DMS114 treated with DMSO at 0.1 percent for 48 hours (cell line): ENCODE measurements at regions not wholly inside any gene's neighbourhood (a gene's known extent, or its start where the extent isn't known, plus 50 kb on each side); places are given as distances from the start of the nearest gene placed in this dataset.

Experiments
- DNase-seq: peaks from one replicate; lab custom pipeline; 2025; ENCODE audit not compliant: unreplicated experiment; lab: John Stamatoyannopoulos, UW

DNA sequence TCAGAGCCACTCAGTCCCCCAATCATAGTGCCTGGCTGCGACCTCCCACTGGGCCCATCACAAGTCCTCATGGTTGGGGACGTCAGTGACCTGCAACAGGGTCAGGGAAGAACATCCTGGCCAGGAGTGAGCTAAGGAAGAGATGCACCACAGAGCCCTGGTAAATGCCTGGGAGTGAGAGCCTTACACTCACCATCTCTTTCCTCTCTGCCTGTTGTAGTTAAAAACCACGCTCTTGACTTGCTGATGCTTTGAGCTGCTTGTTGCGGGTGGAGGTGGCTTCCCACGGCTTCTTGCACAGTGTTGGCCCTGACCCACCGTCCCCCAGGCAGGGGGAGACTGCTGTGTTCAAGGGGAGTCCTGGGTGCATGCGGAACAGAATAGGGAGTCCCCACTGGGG, 91.1 kb upstream of the RGMA start:
- no peak for DNase-seq

DNA sequence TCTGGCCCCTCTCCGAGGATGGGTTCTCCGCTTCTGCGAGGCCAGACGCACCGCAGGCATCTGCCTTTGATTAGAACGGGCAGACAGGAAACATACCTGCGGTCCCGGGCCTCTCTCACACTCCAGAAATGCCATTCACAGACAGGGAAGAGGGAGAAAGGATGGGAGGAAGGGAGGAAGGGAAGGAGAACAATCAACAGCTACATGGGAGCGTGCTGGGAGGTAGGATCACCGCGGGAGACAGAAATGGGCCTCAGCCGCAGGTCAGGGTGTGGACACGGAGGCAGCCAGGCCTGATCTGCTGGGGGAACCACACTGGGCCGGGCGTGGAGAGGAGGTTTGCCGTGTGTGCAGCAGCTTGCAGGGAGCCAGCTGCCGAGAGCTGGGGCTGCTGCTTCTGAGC, 90.7 kb upstream of the RGMA start:
- DNase-seq, result no peak

DNA sequence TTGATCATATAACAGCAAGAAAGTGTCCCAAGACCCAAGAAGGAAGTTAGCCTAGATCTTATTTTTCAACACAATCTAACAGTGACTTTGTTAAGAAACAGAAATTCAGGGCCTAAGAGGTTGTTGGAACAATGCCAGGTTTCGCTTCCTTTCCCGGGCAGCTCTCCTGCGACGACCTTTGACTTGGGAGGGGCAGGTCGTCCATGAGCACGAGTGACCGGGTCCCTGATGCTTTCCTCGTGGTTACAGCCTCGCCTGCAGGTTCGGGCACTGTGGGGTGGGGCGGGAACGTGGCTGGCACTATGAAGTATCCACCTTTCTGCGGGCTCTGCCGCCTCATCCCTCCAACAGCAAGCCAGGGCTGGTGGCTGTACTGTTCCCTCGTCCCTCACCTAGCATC, 90.1 kb upstream of the RGMA start:
- DNase-seq, result no peak

DNA sequence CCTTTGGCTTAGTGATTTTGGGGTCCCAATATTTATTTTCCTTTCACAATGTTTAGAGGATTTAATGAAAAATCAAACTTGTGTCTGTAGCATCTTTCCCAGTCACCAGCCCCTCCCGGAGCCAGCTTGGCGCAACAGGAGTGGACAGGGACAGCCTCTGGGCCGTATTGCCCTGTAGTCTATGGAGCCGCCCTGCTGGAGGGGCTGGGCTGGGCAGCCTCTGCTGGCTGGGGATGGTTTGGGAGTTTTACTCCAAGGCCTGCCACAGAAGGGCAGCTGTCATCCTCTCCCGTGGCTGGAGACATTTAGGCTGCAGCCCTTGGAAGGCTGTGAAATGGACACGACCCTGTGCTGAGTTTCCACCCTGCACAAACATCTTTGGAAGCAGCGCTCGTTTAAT, 89.4 kb upstream of the RGMA start:
- no peak for DNase-seq

DNA sequence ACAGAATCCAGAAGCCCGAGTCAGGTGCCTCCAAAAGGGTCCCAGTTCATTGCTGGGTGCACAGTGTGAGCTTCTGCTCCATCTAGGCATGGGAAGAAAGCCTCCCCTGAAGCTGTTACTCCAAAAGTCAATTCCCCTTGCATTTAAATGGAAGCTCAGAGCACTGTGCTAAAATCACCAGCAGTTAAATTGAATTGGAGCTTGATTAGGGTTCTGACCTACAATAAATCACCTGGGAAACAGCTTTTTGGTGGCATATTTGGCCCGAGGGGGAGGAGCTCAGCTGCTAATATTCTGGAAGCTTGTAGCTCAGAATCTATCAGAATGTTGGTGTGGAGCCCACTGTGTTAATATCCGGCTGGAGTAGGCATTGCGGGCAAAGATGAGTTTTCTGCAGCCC, 87.1 kb upstream of the RGMA start:
- DNase-seq, result no peak

DNA sequence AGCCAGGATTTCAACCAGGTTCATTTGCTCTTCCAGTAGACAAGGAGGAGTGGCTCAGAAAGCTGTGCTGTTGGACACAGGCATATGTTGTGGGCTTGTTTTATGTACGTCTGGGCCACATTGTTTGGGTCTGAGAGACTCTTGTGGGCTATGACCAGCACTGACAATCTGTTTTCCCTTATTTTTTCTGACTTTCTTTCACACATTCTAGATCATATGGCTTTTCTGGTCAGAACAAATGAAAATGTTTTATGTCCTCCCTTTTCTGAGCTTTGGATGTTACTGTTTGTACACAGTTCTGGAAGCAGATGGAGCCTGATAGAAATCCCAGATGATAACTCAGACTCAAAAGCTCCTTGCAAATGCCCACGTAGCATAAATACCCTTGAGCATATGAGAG, 85.8 kb upstream of the RGMA start:
- DNase-seq, result no peak

DNA sequence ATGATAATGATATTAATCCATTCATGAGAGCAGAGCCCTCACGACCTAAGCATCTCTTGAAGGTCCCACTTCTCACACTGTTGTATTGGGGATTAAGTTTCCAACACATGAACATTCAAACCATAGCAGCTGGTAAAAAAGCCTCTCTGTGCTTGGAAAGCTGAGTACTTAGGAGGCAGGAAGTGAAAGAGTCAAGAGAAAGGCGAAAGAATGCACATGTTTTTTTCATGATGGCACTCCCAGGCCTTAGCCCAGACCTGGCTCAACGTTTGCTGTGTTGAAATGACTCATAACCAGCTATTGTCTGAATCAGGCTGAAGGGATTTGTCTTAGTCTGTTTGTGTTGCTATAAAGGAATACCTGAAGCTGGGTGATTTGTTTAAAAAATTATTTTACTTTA, 84.4 kb upstream of the RGMA start:
- DNase-seq, result no peak

DNA sequence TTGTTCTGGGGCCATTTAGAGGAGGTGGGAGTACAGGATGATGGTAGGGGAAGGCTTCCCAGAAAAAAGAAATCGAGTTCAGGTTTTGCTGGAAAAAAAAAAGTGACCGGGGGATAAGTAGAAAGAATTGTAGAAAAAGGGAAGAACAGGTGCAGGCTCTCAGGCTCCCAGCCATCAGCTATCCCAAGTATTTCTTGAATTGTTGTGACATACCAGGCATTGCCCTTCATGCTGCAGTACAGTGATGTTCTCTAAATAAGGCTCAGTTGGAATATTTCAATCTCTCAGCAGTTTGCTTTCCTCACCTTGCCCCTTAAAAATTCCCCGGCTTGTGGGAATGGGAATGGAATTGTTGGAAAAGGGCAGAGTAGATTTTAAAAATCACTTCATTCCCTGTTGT, 82.5 kb upstream of the RGMA start:
- DNase-seq, result no peak

DNA sequence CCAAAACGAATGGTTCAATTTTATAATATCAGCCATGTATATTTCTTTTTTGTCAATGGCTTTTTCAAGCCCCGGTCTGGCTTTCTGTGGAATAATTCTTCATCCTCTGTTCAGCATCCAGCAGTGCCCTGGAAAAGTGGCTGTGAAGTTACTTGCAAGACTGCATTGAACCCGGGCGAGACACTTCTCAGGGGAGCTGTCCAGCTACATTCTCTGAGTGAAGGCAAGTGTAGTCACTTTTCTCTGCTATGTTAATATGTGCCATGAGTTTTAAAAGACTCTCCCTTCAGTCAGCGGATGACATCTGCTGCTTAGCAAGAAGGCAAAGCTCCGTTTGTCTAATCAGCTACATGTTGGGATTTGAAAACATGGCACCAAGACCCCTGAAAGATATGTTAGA, 81.3 kb upstream of the RGMA start:
- no peak for DNase-seq

DNA sequence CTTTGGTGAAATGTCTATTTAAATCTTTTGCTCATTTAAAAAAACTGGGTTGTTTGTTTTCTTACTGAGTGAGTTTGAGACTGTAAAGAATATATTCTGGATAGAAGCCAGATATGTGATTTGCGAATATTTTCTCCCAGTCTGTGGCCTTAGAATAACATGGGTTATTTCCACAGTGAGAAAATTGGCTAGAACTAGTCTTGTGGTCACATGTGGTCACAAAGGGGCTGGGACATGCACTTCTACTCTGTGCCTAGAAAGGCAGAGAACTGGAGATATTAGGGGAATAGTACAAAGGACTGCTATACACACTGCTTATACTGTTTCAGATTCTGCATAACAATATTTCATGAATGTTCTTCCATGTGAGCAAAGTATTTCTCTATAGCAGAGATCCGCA, 79.9 kb upstream of the RGMA start:
- DNase-seq, result no peak

DNA sequence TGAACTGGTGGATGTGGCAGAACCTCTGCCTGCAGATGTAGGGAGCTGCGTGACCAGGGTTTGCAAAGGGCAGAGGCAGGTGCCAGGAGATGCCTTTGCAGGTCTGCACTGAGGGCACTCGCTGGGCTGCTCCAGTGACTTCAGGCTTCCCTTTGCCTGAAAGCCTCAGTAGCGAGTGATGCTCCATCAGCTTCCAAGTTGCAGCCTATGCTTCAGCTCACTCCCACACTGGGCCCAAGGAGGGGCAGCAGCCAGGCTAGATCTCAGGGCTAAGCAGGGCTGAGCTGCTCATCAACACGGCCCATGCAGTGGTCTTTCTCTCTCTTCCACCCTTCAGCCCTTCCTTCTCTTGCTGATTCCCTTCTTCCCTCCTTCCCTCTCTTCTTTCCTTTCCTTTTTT, 78.3 kb upstream of the RGMA start:
- no peak for DNase-seq

DNA sequence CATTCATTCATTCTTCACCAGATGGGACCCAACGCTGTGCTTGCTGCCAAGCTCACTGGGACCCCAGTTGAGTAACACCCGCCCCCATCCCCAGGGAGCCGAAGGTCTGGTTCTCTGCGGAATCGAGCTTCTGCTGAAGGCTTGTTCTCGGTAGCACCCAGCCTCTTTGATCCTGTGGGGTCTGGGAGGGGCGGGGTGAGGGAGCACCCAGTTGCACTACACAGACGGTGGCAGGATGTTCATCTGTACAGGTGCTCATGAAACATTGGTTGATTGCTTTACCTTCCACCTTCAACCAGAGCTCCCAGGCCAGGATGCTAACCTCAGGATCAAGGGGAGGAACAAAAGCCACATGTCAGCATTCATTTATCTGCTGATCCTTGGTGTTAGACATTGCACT, 77.7 kb upstream of the RGMA start:
- DNase-seq, result no peak

DNA sequence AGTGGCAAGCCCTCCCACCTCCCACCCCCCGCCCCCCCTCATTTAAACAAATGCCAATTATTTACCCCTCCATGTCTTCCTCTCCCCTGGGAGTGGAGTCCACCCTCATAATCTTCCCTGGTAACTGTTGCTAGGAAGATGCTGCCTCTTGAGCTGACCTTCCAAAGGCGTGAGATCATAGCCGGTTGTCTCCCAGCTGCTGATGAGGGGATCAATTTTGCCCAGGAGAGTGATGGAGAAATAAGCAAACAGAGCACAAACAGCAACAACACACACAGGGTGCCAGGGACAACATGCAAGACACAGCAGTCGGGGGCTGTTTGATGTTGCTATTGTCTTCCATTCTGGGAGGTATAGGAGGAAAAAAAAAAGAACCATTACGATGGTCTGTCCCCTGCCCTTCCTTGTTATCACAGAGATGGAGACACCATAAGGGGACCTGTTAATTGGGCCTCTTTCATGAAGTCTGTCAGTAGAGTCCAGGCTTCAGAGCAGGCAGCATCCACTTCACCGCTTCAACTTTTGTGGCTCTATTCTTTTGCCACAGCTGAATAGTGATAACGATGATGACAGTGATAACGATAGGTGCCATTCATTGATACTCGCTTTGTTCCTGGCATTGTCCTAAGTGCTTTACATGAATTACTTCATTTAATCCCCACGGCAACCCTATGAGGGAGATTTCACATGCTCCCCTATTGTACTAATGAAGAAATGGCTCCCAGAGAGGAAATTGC, 76.9 kb upstream of the RGMA start:
- no peak for DNase-seq

DNA sequence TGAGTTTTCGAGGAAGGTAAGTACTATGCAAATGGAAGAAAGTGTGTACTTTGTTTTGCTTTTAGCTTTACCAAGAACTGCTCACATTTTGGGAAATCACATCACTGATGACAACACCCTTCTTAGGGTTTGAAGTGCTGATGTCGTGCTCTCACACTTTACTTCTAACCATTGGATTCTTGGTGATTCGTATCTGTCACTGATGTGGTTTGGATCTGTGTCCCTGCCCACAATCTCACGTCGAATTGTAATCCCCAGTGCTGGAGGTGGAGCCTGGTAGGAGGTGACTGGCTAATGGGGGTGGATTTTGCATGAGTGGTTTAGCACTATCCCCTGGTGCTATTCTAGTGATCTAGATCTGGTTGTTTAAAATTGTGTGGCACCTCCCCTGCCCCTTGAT, 75.4 kb upstream of the RGMA start:
- DNase-seq, result no peak

DNA sequence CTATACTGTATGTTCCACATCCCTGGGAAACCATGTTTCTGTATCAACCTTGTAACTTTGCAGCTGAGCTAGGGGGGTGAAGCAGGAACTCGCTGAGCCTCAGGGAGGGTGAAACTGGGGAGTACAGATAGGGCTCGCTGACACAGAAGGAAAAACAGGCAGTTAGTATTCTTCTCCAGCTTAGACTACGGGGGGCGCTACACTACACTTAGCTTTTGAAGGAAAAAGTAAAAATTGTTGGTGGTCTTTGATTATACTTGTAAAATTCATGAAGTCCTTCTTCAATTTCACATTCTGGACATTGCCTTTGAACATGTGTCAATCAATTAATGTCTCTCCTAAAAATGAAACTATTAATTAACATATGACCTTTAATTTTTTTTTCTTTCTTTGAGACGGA, 73.5 kb upstream of the RGMA start:
- DNase-seq, result no peak

DNA sequence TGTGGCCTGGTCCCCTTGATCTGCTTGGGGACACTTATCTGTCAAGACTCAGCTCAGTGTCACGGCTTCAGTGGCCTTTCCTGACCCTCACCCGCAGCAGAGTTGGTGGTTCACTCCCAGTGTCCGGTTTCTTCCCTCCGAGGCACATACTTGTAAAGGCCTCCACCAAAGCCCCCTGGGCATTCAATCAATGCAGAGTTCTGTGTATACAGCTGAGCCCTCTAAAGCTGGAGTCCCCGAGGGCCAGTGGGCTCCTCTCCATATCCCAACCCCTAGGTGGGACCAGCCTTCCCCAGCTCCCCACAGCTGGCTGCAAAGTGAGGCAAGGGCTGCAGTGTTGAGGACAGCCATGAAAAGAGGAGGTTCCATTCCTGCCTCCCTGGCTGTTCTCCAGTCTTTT, 70.9 kb upstream of the RGMA start:
- no peak for DNase-seq

DNA sequence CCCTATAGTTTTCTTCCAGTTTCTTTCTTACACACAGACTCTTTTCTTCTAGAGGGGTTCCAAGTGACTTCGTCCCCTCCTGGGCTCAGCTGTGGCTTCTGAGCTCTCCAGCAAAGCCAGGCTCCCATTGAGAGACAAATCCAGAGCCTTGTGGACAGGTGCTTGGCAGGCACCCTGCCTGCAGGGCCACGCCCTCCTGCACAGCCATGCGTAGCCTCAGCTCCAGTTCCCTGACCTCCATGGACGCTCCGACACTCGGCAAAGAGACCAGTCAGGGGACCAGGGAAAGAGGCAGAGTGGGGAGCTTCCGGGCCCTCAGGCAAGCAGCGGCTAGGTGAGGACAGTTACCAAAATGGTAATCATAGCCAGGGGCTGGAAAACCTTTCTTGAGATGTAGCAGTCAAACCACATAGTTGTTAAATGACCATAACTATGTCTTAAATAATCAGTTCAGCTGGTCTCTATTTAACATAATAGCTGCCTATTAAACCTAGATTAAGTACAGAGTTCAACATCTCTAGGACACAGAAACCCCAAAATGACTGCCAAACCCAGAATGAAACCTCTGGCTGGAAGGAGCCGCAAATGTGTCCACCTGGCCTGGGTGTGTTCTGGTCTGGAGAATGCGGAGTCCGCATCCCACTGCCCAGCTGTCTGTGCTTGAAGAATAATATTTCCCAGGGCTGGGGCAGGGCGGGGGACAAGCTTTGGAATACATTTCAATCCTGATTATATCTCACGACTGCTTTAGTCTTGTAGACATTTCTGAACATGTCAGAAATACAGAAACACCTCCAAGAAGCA, 69.3 kb upstream of the RGMA start:
- no peak for DNase-seq

DNA sequence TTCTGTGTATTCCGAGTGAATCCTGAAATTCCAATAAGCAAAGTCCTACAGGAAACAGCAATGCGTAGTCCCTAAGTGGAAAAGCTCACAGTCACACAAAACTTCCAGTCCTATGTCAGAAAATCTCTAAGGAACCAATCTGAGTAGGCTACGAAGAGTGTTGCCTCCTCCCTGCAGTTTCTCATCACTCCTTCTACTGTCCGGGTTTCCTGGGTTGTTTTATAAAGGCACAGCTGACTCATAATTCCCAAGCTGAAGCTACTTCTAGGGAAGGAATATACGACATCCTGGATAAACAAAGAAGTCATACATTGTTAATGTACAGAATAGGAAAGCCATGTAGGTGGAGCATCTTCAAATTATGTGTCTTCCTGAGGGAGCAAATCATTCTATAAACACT, 65.7 kb upstream of the RGMA start:
- no peak for DNase-seq

DNA sequence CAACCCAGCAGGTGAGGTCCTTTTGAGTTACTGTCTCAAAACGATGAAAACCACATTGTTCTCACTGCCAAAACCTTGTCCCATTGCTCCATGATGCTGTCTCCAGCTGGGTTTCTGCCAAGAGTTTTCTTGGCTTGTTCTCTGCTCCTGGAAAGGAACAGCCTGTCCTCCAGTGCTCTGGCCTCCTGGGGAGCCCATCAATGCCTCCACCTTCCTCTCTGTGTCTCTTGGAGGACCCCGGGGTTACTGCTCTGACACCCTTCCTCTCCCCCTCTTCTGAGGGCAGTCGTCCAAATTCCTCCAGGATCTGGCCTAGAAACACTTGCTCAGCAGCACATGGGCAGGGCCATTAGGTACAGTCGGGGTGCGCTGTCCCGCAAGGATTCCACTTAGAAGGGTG, 63.9 kb upstream of the RGMA start:
- DNase-seq, result no peak

DNA sequence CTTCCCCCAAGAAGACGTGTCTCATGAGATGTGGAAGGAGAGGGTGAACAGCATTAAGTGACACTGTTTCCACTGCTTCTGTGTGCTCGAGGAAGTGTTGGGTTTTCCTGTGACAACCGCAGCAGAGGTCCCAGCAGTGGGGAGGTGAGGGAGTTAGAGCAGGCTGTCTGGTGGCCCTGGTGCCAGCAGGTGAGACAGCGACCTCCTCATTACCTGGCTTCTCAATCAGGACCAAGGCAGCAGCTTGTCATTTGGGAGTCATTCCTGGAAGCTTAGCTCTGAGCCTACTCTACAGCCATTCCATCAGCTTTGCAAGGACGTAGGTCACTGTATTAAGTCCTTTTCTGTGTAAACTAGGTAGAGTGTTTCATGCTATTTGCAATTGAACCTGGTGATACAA, 63.3 kb upstream of the RGMA start:
- no peak for DNase-seq

DNA sequence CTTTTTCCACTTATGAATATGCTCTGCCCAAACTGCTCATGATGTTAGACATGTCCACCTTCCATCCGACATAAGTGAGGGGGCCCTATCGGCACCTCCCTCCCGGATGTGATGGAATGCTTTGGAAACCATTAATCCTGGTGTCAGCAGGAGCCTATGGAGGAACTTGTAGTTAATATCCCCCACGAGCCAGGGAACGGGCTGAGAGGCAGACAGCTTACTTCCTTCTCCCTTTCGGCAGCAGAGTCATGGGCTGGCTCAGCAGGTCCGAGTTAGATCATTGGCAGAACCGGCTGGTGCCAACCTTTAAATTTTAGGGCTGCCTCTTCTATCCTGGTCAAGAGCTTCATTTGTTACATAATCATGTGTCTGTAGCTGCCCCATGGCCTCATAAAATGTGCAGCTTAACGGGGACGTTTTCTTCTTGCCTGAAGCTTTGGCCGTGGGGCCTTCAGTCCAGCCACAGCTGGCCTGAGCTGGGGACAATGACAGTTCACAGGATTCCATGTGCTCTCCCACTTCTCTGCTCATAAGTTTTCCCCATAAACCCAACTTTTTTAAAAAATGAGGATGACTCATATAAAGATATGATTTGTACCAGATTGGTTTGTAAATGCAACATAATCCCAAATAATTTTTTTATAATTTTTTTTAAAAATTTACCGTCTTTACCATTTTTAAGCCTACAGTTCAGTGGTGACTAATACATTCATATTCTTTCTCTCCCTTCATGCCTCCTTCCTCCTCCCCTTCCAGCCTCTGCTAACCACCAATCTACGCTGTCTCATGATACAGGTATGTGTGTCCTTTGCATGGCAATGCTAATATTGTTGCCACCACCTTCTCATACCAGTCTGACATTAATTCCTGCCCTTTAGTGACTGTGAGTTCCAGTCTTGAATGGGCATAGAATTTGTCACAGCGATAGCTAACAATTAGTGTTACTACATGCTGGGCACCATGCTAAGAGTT, 62.2 kb upstream of the RGMA start:
- no peak for DNase-seq

DNA sequence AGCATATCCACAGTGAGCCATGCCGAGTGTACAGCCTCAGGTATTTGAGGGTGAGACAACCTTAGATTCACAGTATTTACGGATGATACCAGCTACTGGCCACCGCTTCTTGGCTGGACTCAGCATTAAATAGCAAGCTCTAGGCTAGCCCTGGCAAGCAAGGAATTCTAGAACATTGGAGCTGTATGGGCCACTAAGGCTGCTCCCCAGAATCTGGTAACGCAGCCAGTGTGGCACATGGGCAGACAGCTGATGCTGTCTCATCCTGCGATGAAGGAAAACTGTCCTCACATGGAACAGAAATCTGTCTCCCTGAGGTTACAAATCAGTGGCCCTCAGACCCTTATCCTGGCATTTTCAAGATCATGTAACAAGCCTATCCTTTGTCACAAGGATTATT, 57.6 kb upstream of the RGMA start:
- DNase-seq, result no peak
